ENCODE measurements at regions not wholly inside any gene's neighbourhood (a gene's known extent, or its start where the extent isn't known, plus 50 kb on each side); places are given as distances from the start of the nearest gene placed in this dataset.

DNA sequence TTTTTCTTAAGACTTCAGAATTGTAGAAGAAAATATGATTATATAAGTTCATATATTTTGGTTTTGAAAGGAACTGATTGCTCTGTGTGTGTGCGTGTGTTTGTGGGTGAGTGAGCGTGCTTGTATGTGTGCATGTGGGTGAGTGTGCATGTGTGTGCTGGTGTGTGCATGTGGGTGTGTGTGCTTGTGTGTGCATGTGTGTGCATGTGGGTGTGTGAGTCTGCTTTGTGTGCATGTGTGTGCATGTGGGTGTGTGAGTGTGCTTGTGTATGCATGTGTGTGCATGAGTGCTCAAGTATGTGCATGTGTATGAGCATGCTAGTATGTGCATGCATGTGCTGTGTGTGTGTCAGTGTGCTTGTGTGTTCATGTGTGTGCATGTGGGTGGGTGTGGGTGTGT, 238.5 kb downstream of the CDC5L start:
- Histone ChIP-seq H3K4me3 (ENCODE audit: low read depth in 1 of 2, low read length in 2 of 2) (no peak overlapping the region), H3K36me3 (ENCODE audit: control insufficient read depth in 2 of 2, insufficient read depth in 2 of 2, low read length in 1 of 2) (no peaks in the 10 kb centered on the region), H3K9me3 (ENCODE audit: control insufficient read depth in 2 of 2, insufficient read depth in 1 of 2, low read depth in 1 of 2, low read length in 1 of 2) (no peaks in the 10 kb centered on the region), H3K27me3 (ENCODE audit: control insufficient read depth in 1 of 2, insufficient read depth in 2 of 2, low read length in 2 of 2) (no peaks in the 10 kb centered on the region), H3K27ac (ENCODE audit: low read depth in 2 of 2, low read length in 1 of 2) (no peak overlapping the region), H3K4me1 (ENCODE audit: control insufficient read depth in 2 of 2, insufficient read depth in 2 of 2, low read length in 1 of 2) (peaks cover 0 to 2% of the 10 kb centered on the region in 2 donors)
- 93 to 96% methylated on average over 2 of the region's 2 CpGs for WGBS, 2 donors

DNA sequence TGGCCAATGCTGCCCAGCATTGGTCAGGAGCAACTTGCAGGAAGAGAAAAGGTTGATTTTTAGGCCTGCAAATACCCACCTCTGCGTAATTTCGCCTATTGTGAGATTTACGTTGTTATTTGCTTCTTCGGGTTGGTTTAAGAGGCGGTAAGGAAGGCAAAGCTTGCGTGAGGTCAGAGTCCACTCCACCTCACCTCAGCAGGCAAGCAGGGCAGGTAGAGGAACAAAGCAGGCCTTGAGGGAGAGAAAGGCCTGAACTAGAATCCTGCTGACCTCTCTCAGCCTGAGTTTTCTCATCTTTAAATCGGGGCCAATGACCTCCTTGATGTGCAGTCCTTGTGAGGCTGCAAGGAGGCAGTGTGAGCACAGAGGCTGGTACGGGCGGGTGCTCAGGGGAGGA, 239.1 kb downstream of the CDC5L start:
- Histone ChIP-seq H3K27me3 (ENCODE audit: control insufficient read depth in 1 of 2, insufficient read depth in 2 of 2, low read length in 2 of 2) (no peaks in the 10 kb centered on the region), H3K36me3 (ENCODE audit: control insufficient read depth in 2 of 2, insufficient read depth in 2 of 2, low read length in 1 of 2) (no peaks in the 10 kb centered on the region), H3K27ac (ENCODE audit: low read depth in 2 of 2, low read length in 1 of 2) (no peak overlapping the region), H3K4me1 (ENCODE audit: control insufficient read depth in 2 of 2, insufficient read depth in 2 of 2, low read length in 1 of 2) (peaks cover 0 to 2% of the 10 kb centered on the region in 2 donors), H3K9me3 (ENCODE audit: control insufficient read depth in 2 of 2, insufficient read depth in 1 of 2, low read depth in 1 of 2, low read length in 1 of 2) (no peaks in the 10 kb centered on the region), H3K4me3 (ENCODE audit: low read depth in 1 of 2, low read length in 2 of 2) (no peak overlapping the region)
- 85 to 91% methylated on average over 9 of the region's 9 CpGs for WGBS, 2 donors

DNA sequence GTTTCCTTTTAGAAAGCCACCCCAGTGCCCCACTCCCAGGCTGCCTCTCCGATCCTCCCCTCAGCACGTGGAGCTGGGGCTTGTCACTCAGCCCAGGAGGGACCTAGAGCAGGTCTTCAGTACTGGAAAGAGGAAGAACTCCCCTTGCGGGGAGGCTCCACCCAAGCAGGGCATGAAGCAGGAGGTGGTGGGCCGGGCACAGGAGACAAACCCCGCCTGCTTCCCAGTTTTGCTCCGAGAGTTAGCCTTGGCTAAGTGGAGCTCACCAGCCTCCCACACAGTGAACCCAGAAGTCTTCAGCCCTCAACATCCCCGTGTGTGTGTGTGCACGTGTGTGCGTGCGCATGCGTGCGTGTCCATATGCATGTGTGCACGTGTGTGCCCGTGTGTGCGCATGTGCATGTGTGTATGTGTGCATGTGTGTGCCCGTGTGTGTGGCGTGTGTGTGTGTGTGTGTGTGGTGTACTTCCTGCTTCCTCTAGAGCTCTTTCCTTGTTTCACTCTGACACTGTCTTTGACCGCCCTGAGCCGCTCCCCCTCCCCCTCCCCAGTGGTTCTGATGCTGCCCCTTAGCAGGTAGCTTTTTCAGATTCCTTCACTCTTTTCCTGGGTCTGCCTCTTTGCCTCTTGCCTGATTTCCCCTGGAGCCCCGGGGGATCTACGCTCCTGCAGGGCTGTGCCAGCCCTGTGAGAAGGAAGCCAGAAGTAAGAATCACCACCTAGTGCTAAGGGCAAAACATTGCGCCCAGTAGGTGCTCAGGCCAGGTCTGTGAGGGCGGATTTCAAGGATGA, 239.8 kb downstream of the CDC5L start:
- no peaks in the 10 kb centered on the region for H3K9me3 ChIP-seq (ENCODE audit: control insufficient read depth in 2 of 2, insufficient read depth in 1 of 2, low read depth in 1 of 2, low read length in 1 of 2)
- no peaks in the 10 kb centered on the region for H3K27me3 ChIP-seq (ENCODE audit: control insufficient read depth in 1 of 2, insufficient read depth in 2 of 2, low read length in 2 of 2)
- H3K27ac ChIP-seq (ENCODE audit: low read depth in 2 of 2, low read length in 1 of 2): no peak overlapping the region
- no peak overlapping the region for H3K4me3 ChIP-seq (ENCODE audit: low read depth in 1 of 2, low read length in 2 of 2)
- H3K4me1 ChIP-seq (ENCODE audit: control insufficient read depth in 2 of 2, insufficient read depth in 2 of 2, low read length in 1 of 2): peaks cover 0 to 2% of the 10 kb centered on the region in 2 donors
- WGBS, 2 donors: 64 to 66% methylated on average over 23 of the region's 23 CpGs
- no peaks in the 10 kb centered on the region for H3K36me3 ChIP-seq (ENCODE audit: control insufficient read depth in 2 of 2, insufficient read depth in 2 of 2, low read length in 1 of 2)

DNA sequence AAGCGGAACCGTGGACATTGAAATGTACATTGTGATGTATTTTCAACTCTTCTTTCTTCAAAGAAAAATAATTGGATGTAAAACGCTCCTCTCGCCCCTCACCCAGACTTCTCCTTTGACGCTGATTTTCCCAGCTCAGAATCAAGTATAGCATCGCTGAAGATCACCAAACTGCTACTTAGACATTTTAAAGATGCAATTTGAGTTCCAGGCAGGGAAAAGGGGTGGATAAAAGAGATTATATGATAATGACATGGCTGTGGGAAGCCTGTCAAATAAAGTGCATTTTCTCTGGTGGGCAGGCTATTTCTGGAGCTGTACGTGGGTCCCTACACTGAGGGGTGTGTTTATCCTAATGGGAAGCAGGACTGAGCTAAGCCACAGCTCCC, 240.4 kb downstream of the CDC5L start:
- 86 to 87% methylated on average over 7 of the region's 7 CpGs for WGBS, 2 donors
- Histone ChIP-seq H3K4me1 (ENCODE audit: control insufficient read depth in 2 of 2, insufficient read depth in 2 of 2, low read length in 1 of 2) (peaks cover 0 to 2% of the 10 kb centered on the region in 2 donors), H3K4me3 (ENCODE audit: low read depth in 1 of 2, low read length in 2 of 2) (no peak overlapping the region), H3K36me3 (ENCODE audit: control insufficient read depth in 2 of 2, insufficient read depth in 2 of 2, low read length in 1 of 2) (no peaks in the 10 kb centered on the region), H3K27me3 (ENCODE audit: control insufficient read depth in 1 of 2, insufficient read depth in 2 of 2, low read length in 2 of 2) (no peaks in the 10 kb centered on the region), H3K9me3 (ENCODE audit: control insufficient read depth in 2 of 2, insufficient read depth in 1 of 2, low read depth in 1 of 2, low read length in 1 of 2) (no peaks in the 10 kb centered on the region), H3K27ac (ENCODE audit: low read depth in 2 of 2, low read length in 1 of 2) (no peak overlapping the region)

DNA sequence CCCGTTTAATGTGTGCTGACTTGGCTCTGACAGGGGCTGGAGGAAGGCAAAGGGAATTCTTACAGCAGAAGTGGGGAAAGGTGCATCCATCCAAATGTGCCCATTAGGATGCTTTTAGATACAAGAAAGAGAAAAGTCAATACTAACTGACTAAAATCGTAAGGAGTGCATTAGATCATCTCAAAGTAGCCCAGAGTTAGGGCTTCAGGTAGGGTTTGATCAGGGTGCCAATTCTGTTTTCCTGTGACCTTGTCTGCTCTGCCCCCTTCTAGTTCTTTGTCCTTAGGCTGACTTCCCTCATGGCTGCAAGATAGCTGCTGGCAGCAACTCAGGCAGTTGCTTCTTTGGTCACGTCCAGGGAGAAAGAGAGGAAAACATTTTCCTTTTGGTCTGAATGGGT, 240.8 kb downstream of the CDC5L start:
- H3K4me3 ChIP-seq (ENCODE audit: low read depth in 1 of 2, low read length in 2 of 2): no peak overlapping the region
- H3K27ac ChIP-seq (ENCODE audit: low read depth in 2 of 2, low read length in 1 of 2): no peak overlapping the region
- H3K36me3 ChIP-seq (ENCODE audit: control insufficient read depth in 2 of 2, insufficient read depth in 2 of 2, low read length in 1 of 2): no peaks in the 10 kb centered on the region
- H3K9me3 ChIP-seq (ENCODE audit: control insufficient read depth in 2 of 2, insufficient read depth in 1 of 2, low read depth in 1 of 2, low read length in 1 of 2): no peaks in the 10 kb centered on the region
- peaks cover 0 to 2% of the 10 kb centered on the region in 2 donors for H3K4me1 ChIP-seq (ENCODE audit: control insufficient read depth in 2 of 2, insufficient read depth in 2 of 2, low read length in 1 of 2)
- no peaks in the 10 kb centered on the region for H3K27me3 ChIP-seq (ENCODE audit: control insufficient read depth in 1 of 2, insufficient read depth in 2 of 2, low read length in 2 of 2)
- 50 to 52% methylated on average over 3 of the region's 3 CpGs for WGBS, 2 donors

DNA sequence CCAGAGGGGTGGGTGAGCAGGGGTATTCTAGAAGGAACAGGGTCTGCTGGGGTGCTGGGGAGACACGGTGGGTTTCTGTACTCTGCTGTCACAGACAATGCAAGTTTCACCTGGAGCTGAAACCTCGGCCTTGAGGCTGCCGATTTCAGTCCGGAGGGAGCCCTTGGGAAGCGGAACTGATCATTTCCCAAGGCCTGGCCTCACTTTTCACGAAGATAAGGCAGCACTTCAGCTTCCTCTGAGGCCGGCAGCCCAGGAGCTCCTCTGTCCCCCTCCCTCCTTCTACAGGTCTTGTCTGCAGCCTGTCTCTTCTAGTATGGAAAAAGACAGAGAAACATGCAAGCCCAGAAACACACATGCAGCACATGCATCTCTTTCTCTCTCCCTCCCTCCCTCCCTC, 242.1 kb downstream of the CDC5L start:
- H3K36me3 ChIP-seq (ENCODE audit: control insufficient read depth in 2 of 2, insufficient read depth in 2 of 2, low read length in 1 of 2): no peaks in the 10 kb centered on the region
- H3K27me3 ChIP-seq (ENCODE audit: control insufficient read depth in 1 of 2, insufficient read depth in 2 of 2, low read length in 2 of 2): no peaks in the 10 kb centered on the region
- no peaks in the 10 kb centered on the region for H3K9me3 ChIP-seq (ENCODE audit: control insufficient read depth in 2 of 2, insufficient read depth in 1 of 2, low read depth in 1 of 2, low read length in 1 of 2)
- peaks cover 0 to 2% of the 10 kb centered on the region in 2 donors for H3K4me1 ChIP-seq (ENCODE audit: control insufficient read depth in 2 of 2, insufficient read depth in 2 of 2, low read length in 1 of 2)
- no peak overlapping the region for H3K4me3 ChIP-seq (ENCODE audit: low read depth in 1 of 2, low read length in 2 of 2)
- H3K27ac ChIP-seq (ENCODE audit: low read depth in 2 of 2, low read length in 1 of 2): no peak overlapping the region
- WGBS, 2 donors: 71 to 73% methylated on average over 7 of the region's 7 CpGs

DNA sequence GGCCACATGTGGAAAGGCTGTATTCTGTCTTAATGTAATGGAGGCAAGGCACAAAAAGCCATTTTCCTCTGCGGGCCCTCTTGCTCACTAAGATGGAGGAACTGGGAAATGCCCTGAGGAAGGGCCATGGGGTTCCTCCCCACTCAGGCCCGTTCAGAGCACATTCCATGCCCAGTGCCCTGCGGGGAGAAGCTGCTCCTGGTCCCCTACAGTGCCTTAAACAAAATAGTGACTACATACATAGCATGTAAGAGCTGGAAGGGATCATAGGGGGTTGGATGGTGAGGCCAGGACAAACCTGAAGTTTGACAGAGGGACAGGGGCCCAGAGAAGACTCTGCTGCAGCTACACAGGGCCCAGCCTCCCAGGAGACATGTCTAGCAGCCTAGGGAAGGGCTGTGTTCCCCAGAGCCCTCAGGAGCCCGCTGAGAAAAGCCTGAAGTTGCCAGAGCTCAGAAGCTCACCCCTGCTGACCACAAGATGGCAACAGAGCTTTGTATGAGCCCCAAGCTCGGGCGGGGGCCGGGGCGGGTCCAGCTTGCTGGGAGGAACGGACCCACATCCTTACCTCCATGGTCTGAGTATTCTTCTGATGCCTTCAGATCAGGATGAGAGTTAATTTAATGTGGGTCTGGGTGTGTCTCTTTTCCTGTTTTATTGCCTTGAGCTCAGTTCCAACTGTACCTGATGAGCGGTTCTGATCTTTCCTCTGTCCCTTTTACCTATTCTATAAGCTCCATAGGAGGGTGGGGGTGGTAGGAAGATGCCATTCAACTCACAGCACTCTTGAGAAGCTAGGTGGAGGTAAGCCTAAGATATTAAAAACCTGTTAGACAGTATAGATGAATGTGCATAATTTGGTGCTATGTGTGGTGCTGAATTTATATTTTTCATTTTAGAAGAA, 242.9 kb downstream of the CDC5L start:
- H3K9me3 ChIP-seq (ENCODE audit: control insufficient read depth in 2 of 2, insufficient read depth in 1 of 2, low read depth in 1 of 2, low read length in 1 of 2): no peaks in the 10 kb centered on the region
- WGBS, 2 donors: 26 to 30% methylated on average over 10 of the region's 10 CpGs
- no peak overlapping the region for H3K27ac ChIP-seq (ENCODE audit: low read depth in 2 of 2, low read length in 1 of 2)
- no peak overlapping the region for H3K4me3 ChIP-seq (ENCODE audit: low read depth in 1 of 2, low read length in 2 of 2)
- H3K27me3 ChIP-seq (ENCODE audit: control insufficient read depth in 1 of 2, insufficient read depth in 2 of 2, low read length in 2 of 2): no peaks in the 10 kb centered on the region
- H3K4me1 ChIP-seq (ENCODE audit: control insufficient read depth in 2 of 2, insufficient read depth in 2 of 2, low read length in 1 of 2): peaks cover 0 to 2% of the 10 kb centered on the region in 2 donors
- H3K36me3 ChIP-seq (ENCODE audit: control insufficient read depth in 2 of 2, insufficient read depth in 2 of 2, low read length in 1 of 2): no peaks in the 10 kb centered on the region

DNA sequence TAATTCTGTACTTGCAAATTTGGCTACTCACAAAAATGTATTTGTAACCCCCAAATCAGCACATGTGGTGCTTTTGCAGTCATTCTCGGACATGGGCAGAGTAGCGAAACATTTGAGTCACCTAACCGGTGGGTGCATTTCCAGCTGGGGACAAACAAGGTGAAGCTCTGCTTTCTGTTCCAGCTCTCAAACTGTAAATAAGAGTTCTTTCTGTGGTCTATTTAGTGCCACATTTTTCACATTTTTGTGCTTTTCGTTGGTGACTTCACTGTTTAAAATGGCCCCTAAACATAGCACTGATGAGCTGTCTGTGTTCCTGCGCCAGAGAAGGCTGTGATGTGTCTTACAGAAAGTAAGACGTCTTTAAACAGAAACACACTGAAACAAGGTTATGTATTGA, 244.5 kb downstream of the CDC5L start:
- H3K36me3 ChIP-seq (ENCODE audit: control insufficient read depth in 2 of 2, insufficient read depth in 2 of 2, low read length in 1 of 2): no peaks in the 10 kb centered on the region

DNA sequence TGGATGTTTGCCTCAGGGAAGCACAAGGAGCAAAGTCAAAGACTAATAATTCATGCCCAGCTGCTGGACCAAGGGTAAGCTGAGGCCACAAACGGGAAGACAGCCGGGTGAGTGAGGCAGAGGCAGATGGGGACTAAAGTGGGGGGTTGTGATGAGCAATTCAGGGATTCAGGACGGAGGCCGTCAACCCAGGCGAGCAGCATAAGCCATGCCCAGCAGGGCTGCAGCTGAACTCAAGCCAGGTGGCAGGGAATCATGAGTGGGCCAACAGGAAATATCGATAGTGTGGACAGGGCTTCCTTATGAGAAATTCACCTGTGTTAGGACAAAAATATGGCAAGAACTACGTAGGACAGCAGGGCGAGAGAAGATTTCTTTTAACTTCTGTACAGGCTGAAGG, 246.8 kb downstream of the CDC5L start:
- Histone ChIP-seq H3K9me3 (ENCODE audit: control insufficient read depth in 2 of 2, insufficient read depth in 1 of 2, low read depth in 1 of 2, low read length in 1 of 2) (peaks cover 0 to 2% of the 10 kb centered on the region in 2 donors), H3K36me3 (ENCODE audit: control insufficient read depth in 2 of 2, insufficient read depth in 2 of 2, low read length in 1 of 2) (no peaks in the 10 kb centered on the region), H3K27me3 (ENCODE audit: control insufficient read depth in 1 of 2, insufficient read depth in 2 of 2, low read length in 2 of 2) (no peaks in the 10 kb centered on the region), H3K4me1 (ENCODE audit: control insufficient read depth in 2 of 2, insufficient read depth in 2 of 2, low read length in 1 of 2) (no peaks in the 10 kb centered on the region), H3K27ac (ENCODE audit: low read depth in 2 of 2, low read length in 1 of 2) (no peak overlapping the region), H3K4me3 (ENCODE audit: low read depth in 1 of 2, low read length in 2 of 2) (no peak overlapping the region)
- WGBS, 2 donors: 89% methylated on average over 8 of the region's 8 CpGs

More for the DNA sequence above, 244.5 kb downstream of the CDC5L start:
- no peaks in the 10 kb centered on the region for H3K27me3 ChIP-seq (ENCODE audit: control insufficient read depth in 1 of 2, insufficient read depth in 2 of 2, low read length in 2 of 2)
- 71 to 81% methylated on average over 6 of the region's 6 CpGs for WGBS, 2 donors
- H3K27ac ChIP-seq (ENCODE audit: low read depth in 2 of 2, low read length in 1 of 2): no peak overlapping the region
- H3K4me1 ChIP-seq (ENCODE audit: control insufficient read depth in 2 of 2, insufficient read depth in 2 of 2, low read length in 1 of 2): no peaks in the 10 kb centered on the region
- no peak overlapping the region for H3K4me3 ChIP-seq (ENCODE audit: low read depth in 1 of 2, low read length in 2 of 2)
- H3K9me3 ChIP-seq (ENCODE audit: control insufficient read depth in 2 of 2, insufficient read depth in 1 of 2, low read depth in 1 of 2, low read length in 1 of 2): peaks cover 0 to 2% of the 10 kb centered on the region in 2 donors

Data from esophagus (tissue), 2 donors.